ENCODE measurements at regions not wholly inside any gene's neighbourhood (a gene's known extent, or its start where the extent isn't known, plus 50 kb on each side); places are given as distances from the start of the nearest gene placed in this dataset.

DNA sequence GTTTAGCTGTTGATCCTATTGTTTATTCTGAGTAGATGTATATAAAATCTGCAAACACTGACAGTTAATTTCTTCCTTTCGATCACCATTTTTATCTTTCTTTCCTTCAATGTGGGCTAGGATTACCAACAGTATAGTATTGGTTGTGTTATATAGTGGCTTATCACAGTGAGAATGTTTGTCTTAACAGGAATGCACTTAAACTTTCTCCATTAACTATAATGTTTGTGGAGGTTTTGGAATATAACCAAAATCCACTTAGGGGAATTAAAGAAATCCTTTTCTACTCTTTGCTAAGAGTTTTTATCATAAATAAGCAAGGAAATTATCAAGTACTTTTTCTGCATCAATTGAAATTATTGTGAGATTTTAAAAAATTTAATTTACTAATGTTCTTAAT, 244.6 kb downstream of the LACC1 start:
- no peak for DNase-seq (ENCODE audit: low read depth, low spot score)
- POLR2A ChIA-PET: no interaction called here
- H3K4me3 ChIP-seq (ENCODE audit: low read depth, low read length): no peak overlapping the region
- CTCF ChIA-PET: no interaction called here
- TF ChIP-seq, protein P1, sequence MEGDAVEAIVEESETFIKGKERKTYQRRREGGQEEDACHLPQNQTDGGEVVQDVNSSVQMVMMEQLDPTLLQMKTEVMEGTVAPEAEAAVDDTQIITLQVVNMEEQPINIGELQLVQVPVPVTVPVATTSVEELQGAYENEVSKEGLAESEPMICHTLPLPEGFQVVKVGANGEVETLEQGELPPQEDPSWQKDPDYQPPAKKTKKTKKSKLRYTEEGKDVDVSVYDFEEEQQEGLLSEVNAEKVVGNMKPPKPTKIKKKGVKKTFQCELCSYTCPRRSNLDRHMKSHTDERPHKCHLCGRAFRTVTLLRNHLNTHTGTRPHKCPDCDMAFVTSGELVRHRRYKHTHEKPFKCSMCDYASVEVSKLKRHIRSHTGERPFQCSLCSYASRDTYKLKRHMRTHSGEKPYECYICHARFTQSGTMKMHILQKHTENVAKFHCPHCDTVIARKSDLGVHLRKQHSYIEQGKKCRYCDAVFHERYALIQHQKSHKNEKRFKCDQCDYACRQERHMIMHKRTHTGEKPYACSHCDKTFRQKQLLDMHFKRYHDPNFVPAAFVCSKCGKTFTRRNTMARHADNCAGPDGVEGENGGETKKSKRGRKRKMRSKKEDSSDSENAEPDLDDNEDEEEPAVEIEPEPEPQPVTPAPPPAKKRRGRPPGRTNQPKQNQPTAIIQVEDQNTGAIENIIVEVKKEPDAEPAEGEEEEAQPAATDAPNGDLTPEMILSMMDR (IDR thresholded peaks at IDR 0.05; ENCODE audit: insufficient read depth, low read length, missing control alignments): no peak

DNA sequence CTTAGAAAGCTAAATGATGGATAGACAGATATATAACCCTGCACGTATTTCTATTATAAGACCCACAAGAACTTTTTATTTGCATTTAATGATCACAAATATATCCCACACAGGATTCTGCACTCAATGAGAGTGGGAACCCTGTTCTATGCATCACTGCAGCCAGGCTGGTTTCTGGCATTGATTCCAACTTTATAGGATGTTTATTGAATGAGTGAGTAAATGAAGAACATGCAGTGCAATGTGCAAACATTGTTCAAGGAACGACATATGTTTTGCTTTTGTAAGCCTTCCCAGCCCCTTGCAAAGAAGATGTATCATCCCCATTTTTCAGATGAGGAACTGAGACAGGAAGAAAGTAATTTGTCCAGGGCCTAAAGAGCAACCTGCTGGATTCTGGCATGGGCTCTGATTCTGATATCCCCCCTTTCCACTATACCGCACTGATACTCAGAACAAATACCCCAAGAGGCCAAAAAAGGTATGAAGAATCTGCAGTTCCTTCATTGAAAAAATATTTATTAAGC, 246.3 kb downstream of the LACC1 start:
- DNase-seq (ENCODE audit: low read depth, low spot score): peak; percentile 29
- no peak overlapping the region for H3K4me3 ChIP-seq (ENCODE audit: low read depth, low read length)
- ChIA-PET POLR2A (no interaction called here), CTCF (no interaction called here)
- TF ChIP-seq, protein P1 (IDR thresholded peaks at IDR 0.05; ENCODE audit: insufficient read depth, low read length, missing control alignments): no peak

DNA sequence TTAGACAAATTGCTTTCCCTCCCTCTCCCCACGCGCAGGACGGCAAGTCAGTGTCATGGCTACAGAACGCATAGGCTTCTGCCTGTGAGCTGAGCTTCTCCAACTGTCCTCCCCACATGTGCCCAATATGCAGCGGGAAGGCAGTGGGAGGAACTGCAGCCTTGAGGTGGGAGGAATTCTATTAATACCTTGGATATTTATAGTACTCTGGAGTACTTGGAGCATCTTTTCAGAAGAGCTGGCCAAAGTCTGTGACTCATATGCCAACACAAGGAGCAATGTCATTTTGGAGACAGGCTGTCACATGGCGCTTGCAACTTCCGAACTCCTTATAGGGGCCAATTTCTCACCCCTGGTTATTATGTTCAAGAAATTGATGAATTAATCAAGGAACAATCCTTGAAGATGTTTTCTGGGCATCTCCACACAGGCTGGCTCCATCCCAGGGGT, 245.0 kb upstream of the SERP2 start:
- ChIA-PET POLR2A (interaction anchor here (1.0 kb wide), 1 partner anchor 13 kb away, joined by 3 read pairs; no protein-coding TSS in a partner anchor), CTCF (no interaction called here)
- peak; percentile 21 for DNase-seq (ENCODE audit: low read depth, low spot score)
- TF ChIP-seq, protein P1 (IDR thresholded peaks at IDR 0.05; ENCODE audit: insufficient read depth, low read length, missing control alignments): no peak
- H3K4me3 ChIP-seq (ENCODE audit: low read depth, low read length): no peak overlapping the region

DNA sequence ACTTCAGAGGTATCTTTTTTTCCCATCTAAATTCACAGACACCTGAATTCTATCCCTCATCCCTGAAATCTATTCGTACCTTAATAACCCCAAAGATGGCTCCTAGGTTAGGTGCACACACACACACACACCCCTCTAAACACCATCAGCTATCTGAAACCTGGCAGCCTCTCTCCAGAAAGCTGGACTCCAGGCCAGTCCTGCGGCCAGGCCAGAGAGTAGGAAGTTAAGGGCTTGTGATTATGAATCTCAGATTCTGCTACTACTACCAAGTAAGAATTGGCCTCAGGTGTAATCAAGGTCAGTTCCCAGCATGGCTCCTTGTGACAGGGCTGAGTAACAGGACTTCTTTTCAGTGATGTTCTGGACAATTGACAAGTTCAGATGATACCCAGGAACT, 244.2 kb upstream of the SERP2 start:
- CTCF ChIA-PET: no interaction called here
- DNase-seq (ENCODE audit: low read depth, low spot score): no peak

DNA sequence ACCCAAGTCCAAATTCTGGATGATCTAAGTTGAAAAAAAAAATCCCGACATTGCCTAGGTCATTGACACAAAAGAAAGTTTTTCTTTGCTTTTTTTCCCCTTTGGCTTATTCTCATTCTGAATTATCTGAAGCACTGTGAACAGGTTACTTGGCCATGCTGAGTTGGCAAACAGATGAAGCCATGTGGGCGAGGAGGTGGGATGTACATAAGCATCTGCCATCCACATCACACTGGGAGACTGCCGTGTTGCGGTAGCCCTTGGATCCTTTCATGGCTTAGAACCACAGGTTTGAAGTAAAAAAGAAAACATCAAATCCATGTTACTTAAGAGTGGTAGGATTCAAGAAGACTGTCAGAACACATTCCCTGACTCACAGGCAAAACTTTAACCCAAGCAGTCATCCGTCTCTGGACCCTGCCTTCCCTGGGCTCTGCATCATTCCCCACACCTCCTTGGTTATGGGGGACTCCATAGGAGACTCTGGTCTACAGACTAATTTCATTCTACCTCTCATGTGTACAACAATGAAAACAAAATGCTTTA, 242.5 kb upstream of the SERP2 start:
- DNase-seq (ENCODE audit: low read depth, low spot score): no peak
- CTCF ChIA-PET: interaction anchor here (1.9 kb wide), 1 partner anchor 10 kb away, joined by 8 read pairs; no protein-coding TSS in a partner anchor
- TF ChIP-seq, protein P1 (IDR thresholded peaks at IDR 0.05; ENCODE audit: insufficient read depth, low read length, missing control alignments): no peak
- no peak overlapping the region for H3K4me3 ChIP-seq (ENCODE audit: low read depth, low read length)
- POLR2A ChIA-PET: no interaction called here

More for the DNA sequence above, 244.2 kb upstream of the SERP2 start:
- TF ChIP-seq, protein P1 (IDR thresholded peaks at IDR 0.05; ENCODE audit: insufficient read depth, low read length, missing control alignments): no peak
- POLR2A ChIA-PET: interaction anchor here (1.0 kb wide), 1 partner anchor 13 kb away, joined by 3 read pairs; no protein-coding TSS in a partner anchor
- H3K4me3 ChIP-seq (ENCODE audit: low read depth, low read length): no peak overlapping the region

DNA sequence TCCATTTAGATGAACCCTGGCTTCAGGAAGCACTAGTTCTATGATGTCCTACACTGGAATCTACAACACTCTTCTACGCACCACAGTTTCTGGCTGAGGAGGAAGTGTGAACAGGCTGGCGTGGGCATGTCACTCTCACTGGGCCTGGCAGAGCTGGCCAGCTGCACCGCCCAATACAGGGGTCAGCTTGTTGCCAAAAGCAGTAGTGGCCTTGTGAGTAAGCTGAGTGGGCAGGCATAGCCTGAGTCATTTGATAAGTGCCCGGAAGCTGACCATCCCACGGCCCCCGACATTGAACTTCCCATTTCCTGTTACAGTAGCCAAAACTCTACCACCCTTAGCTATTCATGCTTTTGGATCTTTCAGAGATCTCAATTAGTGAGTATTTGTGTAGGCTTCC, 240.9 kb upstream of the SERP2 start:
- DNase-seq (ENCODE audit: low read depth, low spot score): no peak
- POLR2A ChIA-PET: interaction anchor here (0.6 to 1.3 kb wide), 2 partner anchors 9 to 295 kb away, joined by 3 to 4 read pairs; no protein-coding TSS in a partner anchor
- CTCF ChIA-PET: interaction anchor here (1.9 kb wide), 1 partner anchor 9 kb away, joined by 8 read pairs; no protein-coding TSS in a partner anchor
- TF ChIP-seq, protein P1 (IDR thresholded peaks at IDR 0.05; ENCODE audit: insufficient read depth, low read length, missing control alignments): no peak
- H3K4me3 ChIP-seq (ENCODE audit: low read depth, low read length): no peak overlapping the region

All from AG04449 (cell line).